HUES48 (cell line): ENCODE measurements at regions not wholly inside any gene's neighbourhood (a gene's known extent, or its start where the extent isn't known, plus 50 kb on each side); places are given as distances from the start of the nearest gene placed in this dataset.

Experiments
- H3K27ac ChIP-seq: one replicate; pipeline ENCODE4 v1.7.0; 2013; ENCODE audit warnings: low read depth, low read length, inconsistent platforms
- H3K27me3 ChIP-seq: 2 replicates; pipeline ENCODE4 v1.6.1; 2013; ENCODE audit warnings: mild to moderate bottlenecking, low read length; ENCODE audit not compliant: control insufficient read depth, insufficient read depth
- H3K36me3 ChIP-seq: 2 replicates; pipeline ENCODE4 v1.6.1; 2013; ENCODE audit warnings: low read length; ENCODE audit not compliant: control insufficient read depth, insufficient read depth
- H3K4me1 ChIP-seq: 2 replicates; pipeline ENCODE4 v1.6.1; 2013; ENCODE audit warnings: mild to moderate bottlenecking, low read length; ENCODE audit not compliant: control insufficient read depth, insufficient read depth
- H3K4me3 ChIP-seq: 2 replicates; pipeline ENCODE4 v1.5.1; 2013; ENCODE audit warnings: mild to moderate bottlenecking, low read depth, low read length
- H3K9ac ChIP-seq: 2 replicates; pipeline ENCODE4 v1.6.1; 2013; ENCODE audit warnings: mild to moderate bottlenecking, low read depth, low read length, moderate library complexity
- H3K9me3 ChIP-seq: 2 replicates; pipeline ENCODE4 v1.6.1; 2013; ENCODE audit warnings: low read length; ENCODE audit not compliant: control insufficient read depth, insufficient read depth

- H3K4me1 ChIP-seq, result no peaks in the 10 kb centered on the region; the same call in 1 of the 2 replicates
- H3K27ac ChIP-seq, result no peak overlapping the region
- no peaks in the 10 kb centered on the region for H3K36me3 ChIP-seq
- no peak overlapping the region for H3K4me3 ChIP-seq
- H3K9me3 ChIP-seq, result no peaks in the 10 kb centered on the region
- no peaks in the 10 kb centered on the region for H3K27me3 ChIP-seq
- no peak overlapping the region for H3K9ac ChIP-seq
Observed at GRCh38 chr1:209486861-209487593, 96.5 kb upstream of the CAMK1G start.

DNA sequence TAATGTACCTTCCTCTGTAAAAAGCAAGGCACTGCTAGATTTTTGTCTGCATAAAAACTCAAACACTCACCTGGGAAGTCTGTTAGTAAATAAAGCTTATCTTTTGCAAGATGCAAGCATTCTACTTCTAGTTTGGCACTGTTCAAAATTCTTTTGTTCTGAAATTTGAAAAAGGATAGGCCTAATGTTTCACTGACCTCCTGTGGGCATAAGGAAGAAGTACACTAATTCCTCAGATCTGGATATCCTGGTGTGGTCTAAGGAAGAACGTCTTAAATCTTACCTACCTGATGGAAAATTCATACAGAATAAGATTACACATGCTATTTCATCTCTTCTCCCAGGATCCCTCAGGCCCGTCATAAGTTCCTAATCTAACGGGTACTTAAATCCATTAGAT, 93.5 kb upstream of the CAMK1G start:
- Histone ChIP-seq H3K9ac (no peak overlapping the region), H3K36me3 (no peaks in the 10 kb centered on the region), H3K27ac (no peak overlapping the region), H3K4me3 (no peak overlapping the region), H3K4me1 (no peaks in the 10 kb centered on the region; the same call in 1 of the 2 replicates), H3K9me3 (no peaks in the 10 kb centered on the region), H3K27me3 (no peaks in the 10 kb centered on the region)

GRCh38 chr1:209491031-209491430, 92.5 kb upstream of the CAMK1G start:
- Histone ChIP-seq H3K4me1 (no peaks in the 10 kb centered on the region; the same call in 1 of the 2 replicates), H3K27ac (no peak overlapping the region), H3K27me3 (no peaks in the 10 kb centered on the region), H3K9me3 (peaks cover 5% of the 10 kb centered on the region), H3K9ac (no peak overlapping the region), H3K36me3 (no peaks in the 10 kb centered on the region), H3K4me3 (no peak overlapping the region)

- H3K36me3 ChIP-seq, result no peaks in the 10 kb centered on the region
- H3K9me3 ChIP-seq, result peaks cover 5% of the 10 kb centered on the region
- no peak overlapping the region for H3K4me3 ChIP-seq
- H3K9ac ChIP-seq, result no peak overlapping the region
- no peaks in the 10 kb centered on the region for H3K27me3 ChIP-seq
- H3K4me1 ChIP-seq, result no peaks in the 10 kb centered on the region; the same call in 1 of the 2 replicates
- H3K27ac ChIP-seq, result no peak overlapping the region
Observed at GRCh38 chr1:209491496-209491895, 92.0 kb upstream of the CAMK1G start.

DNA sequence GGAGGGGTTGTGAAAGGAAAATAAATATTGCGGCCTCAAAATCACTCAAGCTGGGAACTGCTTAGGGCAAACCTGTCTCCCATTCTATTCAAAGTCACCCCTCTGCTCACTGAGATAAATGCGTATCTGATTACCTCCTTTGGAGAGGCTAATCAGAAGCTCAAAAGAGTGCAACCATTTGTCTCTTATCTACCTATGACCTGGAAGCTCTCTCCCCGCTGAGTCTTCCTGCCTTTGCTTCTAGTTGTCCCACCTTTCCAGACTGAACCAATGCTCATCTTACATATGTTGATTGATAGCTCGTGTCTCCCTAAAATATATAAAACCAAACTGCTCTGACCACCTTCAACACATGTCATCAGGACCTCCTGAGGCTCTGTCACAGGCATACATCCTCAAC, 91.6 kb upstream of the CAMK1G start:
- Histone ChIP-seq H3K27ac (no peak overlapping the region), H3K36me3 (no peaks in the 10 kb centered on the region), H3K4me1 (no peaks in the 10 kb centered on the region; the same call in 1 of the 2 replicates), H3K9ac (no peak overlapping the region), H3K9me3 (peaks cover 5% of the 10 kb centered on the region), H3K27me3 (no peaks in the 10 kb centered on the region), H3K4me3 (no peak overlapping the region)

DNA sequence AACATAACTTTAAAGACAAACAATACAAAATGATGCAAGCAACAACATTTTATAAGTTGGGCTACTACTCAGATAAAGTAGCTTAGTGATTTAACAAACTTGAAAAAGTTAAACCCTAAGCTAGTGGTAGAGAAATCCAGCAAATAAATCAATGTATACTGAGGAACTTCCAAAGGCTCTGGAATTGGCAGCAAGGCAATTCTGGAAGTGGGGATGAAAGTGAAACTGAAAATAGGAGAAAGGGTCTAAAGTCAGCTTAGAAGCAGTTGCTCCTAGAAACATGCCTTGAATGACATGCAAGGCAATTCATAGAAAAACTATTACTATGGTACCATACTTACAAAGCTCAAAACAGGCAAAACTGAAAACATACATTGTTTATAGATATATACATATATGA, 90.0 kb upstream of the CAMK1G start:
- H3K4me1 ChIP-seq, result no peaks in the 10 kb centered on the region; the same call in 1 of the 2 replicates
- H3K9ac ChIP-seq, result no peak overlapping the region
- H3K9me3 ChIP-seq, result peaks cover 5% of the 10 kb centered on the region
- no peak overlapping the region for H3K4me3 ChIP-seq
- H3K36me3 ChIP-seq, result no peaks in the 10 kb centered on the region
- H3K27me3 ChIP-seq, result no peaks in the 10 kb centered on the region
- no peak overlapping the region for H3K27ac ChIP-seq

- no peaks in the 10 kb centered on the region for H3K27me3 ChIP-seq
- no peaks in the 10 kb centered on the region for H3K36me3 ChIP-seq
- H3K4me3 ChIP-seq, result no peak overlapping the region
- H3K9ac ChIP-seq, result no peak overlapping the region
- H3K9me3 ChIP-seq, result peaks cover 5% of the 10 kb centered on the region
- H3K27ac ChIP-seq, result no peak overlapping the region
- H3K4me1 ChIP-seq, result no peaks in the 10 kb centered on the region
Observed at GRCh38 chr1:209497729-209498128, 85.8 kb upstream of the CAMK1G start.

DNA sequence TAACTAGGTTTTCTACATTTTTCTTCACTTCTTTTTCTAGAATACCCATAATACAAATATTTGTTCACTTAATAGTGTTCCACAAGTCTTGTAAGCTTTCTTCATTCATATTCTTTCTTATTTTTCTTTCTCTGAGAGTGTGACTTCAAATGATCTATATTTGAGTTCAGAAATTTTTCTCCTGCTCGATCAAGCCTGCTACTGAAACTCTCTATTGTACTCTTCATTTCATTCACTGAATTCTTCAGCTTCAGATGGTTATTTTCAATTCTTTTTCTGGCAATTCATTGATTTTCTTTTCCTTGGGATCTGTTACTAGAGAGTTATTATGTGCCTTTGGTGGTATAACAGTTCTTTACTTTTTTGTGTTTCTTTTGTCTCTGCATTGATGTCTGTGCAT, 82.5 kb upstream of the CAMK1G start:
- Histone ChIP-seq H3K36me3 (no peaks in the 10 kb centered on the region), H3K27me3 (no peaks in the 10 kb centered on the region), H3K27ac (no peak overlapping the region), H3K4me3 (no peak overlapping the region), H3K9ac (no peak overlapping the region), H3K4me1 (no peaks in the 10 kb centered on the region), H3K9me3 (no peaks in the 10 kb centered on the region; the same call in 1 of the 2 replicates)

- H3K27me3 ChIP-seq, result no peaks in the 10 kb centered on the region
- no peaks in the 10 kb centered on the region for H3K4me1 ChIP-seq
- H3K27ac ChIP-seq, result no peak overlapping the region
- no peaks in the 10 kb centered on the region for H3K36me3 ChIP-seq
- H3K9me3 ChIP-seq, result no peaks in the 10 kb centered on the region; the same call in 1 of the 2 replicates
- no peak overlapping the region for H3K9ac ChIP-seq
- H3K4me3 ChIP-seq, result no peak overlapping the region
Observed at GRCh38 chr1:209503196-209503595, 80.3 kb upstream of the CAMK1G start.

- no peak overlapping the region for H3K4me3 ChIP-seq
- no peaks in the 10 kb centered on the region for H3K36me3 ChIP-seq
- H3K27me3 ChIP-seq, result no peaks in the 10 kb centered on the region
- no peaks in the 10 kb centered on the region for H3K4me1 ChIP-seq
- no peaks in the 10 kb centered on the region; the same call in 1 of the 2 replicates for H3K9me3 ChIP-seq
- H3K9ac ChIP-seq, result no peak overlapping the region
- no peak overlapping the region for H3K27ac ChIP-seq
Observed at GRCh38 chr1:209504571-209504970, 78.9 kb upstream of the CAMK1G start.

DNA sequence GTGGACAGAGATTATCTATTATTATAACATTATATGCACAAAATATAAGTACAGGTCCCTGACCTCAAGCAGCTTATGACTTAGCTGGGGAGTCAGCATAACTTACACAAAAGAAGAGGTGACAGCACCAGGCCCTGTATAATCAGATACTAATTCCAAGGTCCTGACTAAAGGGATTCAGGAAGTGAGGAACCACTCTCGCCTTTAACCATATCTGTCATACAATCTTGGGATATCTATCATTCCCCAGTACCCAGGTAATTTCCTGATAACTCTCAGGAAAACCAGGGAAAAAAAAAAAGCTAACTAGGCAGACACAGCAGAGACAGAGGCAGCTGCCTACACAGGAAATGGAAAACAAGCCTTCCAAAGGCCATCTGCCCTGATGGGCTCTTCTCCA, 78.5 kb upstream of the CAMK1G start:
- H3K27me3 ChIP-seq, result no peaks in the 10 kb centered on the region
- H3K4me1 ChIP-seq, result no peaks in the 10 kb centered on the region
- H3K27ac ChIP-seq, result no peak overlapping the region
- H3K9me3 ChIP-seq, result no peaks in the 10 kb centered on the region
- no peak overlapping the region for H3K4me3 ChIP-seq
- no peaks in the 10 kb centered on the region for H3K36me3 ChIP-seq
- no peak overlapping the region for H3K9ac ChIP-seq
